GM19395 (cell line): ENCODE measurements at regions not wholly inside any gene's neighbourhood (a gene's known extent, or its start where the extent isn't known, plus 50 kb on each side); places are given as distances from the start of the nearest gene placed in this dataset.

Source experiments
- ATAC-seq: cut with Tn5 transposase; IDR thresholded peaks from one replicate; pipeline ENCODE4 v1.9.1; 2021; ENCODE audit warnings: mild to moderate bottlenecking, moderate library complexity; ENCODE audit not compliant: unreplicated experiment

- no peak for ATAC-seq
Measured at GRCh38 chr10:52679117-52679516, 93.5 kb downstream of the MBL2 start.

- ATAC-seq: no peak
Measured at GRCh38 chr10:52682766-52683165, 89.8 kb downstream of the MBL2 start.

GRCh38 chr10:52683776-52684175, 88.8 kb downstream of the MBL2 start:
- no peak for ATAC-seq

GRCh38 chr10:52688899-52689298, 83.7 kb downstream of the MBL2 start:
- no peak for ATAC-seq

GRCh38 chr10:52696232-52696631, 76.4 kb downstream of the MBL2 start:
- no peak for ATAC-seq

GRCh38 chr10:52701647-52702046, 70.9 kb downstream of the MBL2 start:
- no peak for ATAC-seq

GRCh38 chr10:52703451-52703850, 69.1 kb downstream of the MBL2 start:
- ATAC-seq: no peak

- ATAC-seq: no peak
Measured at GRCh38 chr10:52703898-52704297, 68.7 kb downstream of the MBL2 start.

- ATAC-seq: no peak
Measured at GRCh38 chr10:52706332-52707070, 66.1 kb downstream of the MBL2 start.
